ENCODE measurements at regions not wholly inside any gene's neighbourhood (a gene's known extent, or its start where the extent isn't known, plus 50 kb on each side); places are given as distances from the start of the nearest gene placed in this dataset.

- TF ChIP-seq CTCF (conservative IDR thresholded peaks at IDR 0.05) (no peak), ZFX (IDR thresholded peaks at IDR 0.05) (no peak)
These were observed 283.3 kb downstream of the FOXO1 start for GRCh38 chr13:40383132-40383531.

Data from C4-2B (cell line).